A673 (cell line): ENCODE measurements at regions not wholly inside any gene's neighbourhood (a gene's known extent, or its start where the extent isn't known, plus 50 kb on each side); places are given as distances from the start of the nearest gene placed in this dataset.

Experiments used
- CTCF ChIP-seq: fragments of 300-800, 200-600 bp; sonication (generic); conservative IDR thresholded peaks from 2 replicates; pipeline ENCODE4 v1.5.1; 2017; ENCODE audit warnings: low read depth, mild to moderate bottlenecking, antibody characterized with exemption, low read length, moderate library complexity, mixed read lengths
- EZH2 ChIP-seq: fragments of 200-600 bp; sonication (generic); IDR thresholded peaks from 2 replicates; pipeline ENCODE4 v1.6.1; 2017; ENCODE audit warnings: borderline replicate concordance, low read depth, mild to moderate bottlenecking, mixed read lengths, antibody characterized with exemption, low read length; ENCODE audit not compliant: poor library complexity, severe bottlenecking

GRCh38 chr19:31432201-31432810, 83.1 kb upstream of the TSHZ3 start:
- no peak for TF ChIP-seq CTCF
- no peak for TF ChIP-seq EZH2
